D721Med (cell line): ENCODE measurements at regions not wholly inside any gene's neighbourhood (a gene's known extent, or its start where the extent isn't known, plus 50 kb on each side); places are given as distances from the start of the nearest gene placed in this dataset.
"Not testable (repeated sequence)": the region's sequence is repeated elsewhere in the genome, so short reads cannot be mapped to it uniquely, and the experiment has no call there.

Experiments
- DNase-seq: peaks from one replicate; pipeline ENCODE4 v3.0.0; 2011; ENCODE audit warnings: low spot score; ENCODE audit not compliant: insufficient read length
- FAIRE-seq: peaks from 2 replicates; lab custom pipeline; 2011; peaks lifted over from hg19 to GRCh38; lab: Jason Lieb, UNC
- TF ChIP-seq, protein P1 (sequence below): IDR thresholded peaks from 2 replicates; pipeline ENCODE4 v1.5.1; 2012; ENCODE audit warnings: mild to moderate bottlenecking, control low read depth; ENCODE audit not compliant: insufficient read depth; ENCODE audit errors: missing control alignments

DNA sequence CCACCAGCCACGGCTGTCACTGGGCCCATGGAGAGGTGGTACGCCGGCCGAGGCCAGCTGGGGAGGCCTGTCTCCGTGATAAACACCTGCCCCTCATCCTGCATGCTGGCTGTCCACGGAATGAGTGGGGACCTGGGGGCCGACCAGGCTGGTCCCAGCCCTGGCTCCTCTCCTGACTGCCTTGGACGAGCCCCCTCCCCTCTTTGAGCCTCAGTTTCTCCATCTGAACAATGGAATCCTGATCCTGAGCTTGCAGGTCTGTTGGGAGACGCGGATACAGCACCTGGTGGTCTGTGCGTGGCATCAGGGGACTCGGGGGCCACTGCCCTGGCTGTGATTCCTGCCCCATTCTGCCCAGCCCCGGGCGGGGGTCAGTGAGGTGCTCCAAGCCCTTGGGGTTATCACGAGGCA is 109.9 kb downstream of the MICALL2 start:
- DNase-seq: no peak
- TF ChIP-seq, protein P1, sequence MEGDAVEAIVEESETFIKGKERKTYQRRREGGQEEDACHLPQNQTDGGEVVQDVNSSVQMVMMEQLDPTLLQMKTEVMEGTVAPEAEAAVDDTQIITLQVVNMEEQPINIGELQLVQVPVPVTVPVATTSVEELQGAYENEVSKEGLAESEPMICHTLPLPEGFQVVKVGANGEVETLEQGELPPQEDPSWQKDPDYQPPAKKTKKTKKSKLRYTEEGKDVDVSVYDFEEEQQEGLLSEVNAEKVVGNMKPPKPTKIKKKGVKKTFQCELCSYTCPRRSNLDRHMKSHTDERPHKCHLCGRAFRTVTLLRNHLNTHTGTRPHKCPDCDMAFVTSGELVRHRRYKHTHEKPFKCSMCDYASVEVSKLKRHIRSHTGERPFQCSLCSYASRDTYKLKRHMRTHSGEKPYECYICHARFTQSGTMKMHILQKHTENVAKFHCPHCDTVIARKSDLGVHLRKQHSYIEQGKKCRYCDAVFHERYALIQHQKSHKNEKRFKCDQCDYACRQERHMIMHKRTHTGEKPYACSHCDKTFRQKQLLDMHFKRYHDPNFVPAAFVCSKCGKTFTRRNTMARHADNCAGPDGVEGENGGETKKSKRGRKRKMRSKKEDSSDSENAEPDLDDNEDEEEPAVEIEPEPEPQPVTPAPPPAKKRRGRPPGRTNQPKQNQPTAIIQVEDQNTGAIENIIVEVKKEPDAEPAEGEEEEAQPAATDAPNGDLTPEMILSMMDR: no peak
- no peak for FAIRE-seq

GRCh38 chr7:1351881-1352625 is 107.2 kb downstream of the MICALL2 start:
- FAIRE-seq: no peak
- TF ChIP-seq, protein P1: no peak

GRCh38 chr7:1352656-1353271 is 106.5 kb downstream of the MICALL2 start:
- DNase-seq: no peak
- FAIRE-seq: no peak
- TF ChIP-seq, protein P1: no peak

More at GRCh38 chr7:1351881-1352625, 107.2 kb downstream of the MICALL2 start:
- DNase-seq: no peak

- TF ChIP-seq, protein P1: no peak
- FAIRE-seq (no peak), DNase-seq (no peak)
Observed at GRCh38 chr7:1354661-1355567, 104.4 kb downstream of the MICALL2 start.

GRCh38 chr7:1355568-1356340 is 103.5 kb downstream of the MICALL2 start:
- DNase-seq (no peak), FAIRE-seq (no peak)
- TF ChIP-seq, protein P1: no peak

- not testable (repeated sequence) for DNase-seq, FAIRE-seq
Observed at GRCh38 chr7:1356853-1357252, 102.4 kb downstream of the MICALL2 start.

DNA sequence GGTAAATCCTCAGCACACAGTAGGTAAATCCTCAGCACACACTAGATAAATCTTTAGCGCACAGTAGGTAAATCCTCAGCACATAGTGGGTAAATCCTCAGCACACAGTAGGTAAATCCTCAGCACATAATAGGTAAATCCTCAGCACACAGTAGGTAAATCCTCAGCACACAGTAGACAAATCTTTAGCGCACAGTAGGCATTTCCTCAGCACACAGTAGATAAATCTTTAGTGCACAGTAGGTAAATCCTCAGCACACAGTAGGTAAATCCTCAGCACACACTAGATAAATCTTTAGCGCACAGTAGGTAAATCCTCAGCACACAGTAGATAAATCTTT is 102.0 kb downstream of the MICALL2 start:
- DNase-seq, FAIRE-seq: not testable (repeated sequence)
